LNCaP clone FGC (cell line): ENCODE measurements at regions not wholly inside any gene's neighbourhood (a gene's known extent, or its start where the extent isn't known, plus 50 kb on each side); places are given as distances from the start of the nearest gene placed in this dataset.

ENCODE experiments used
- DNase-seq: peaks from one replicate; pipeline ENCODE4 v3.0.0-alpha.2; 2011; ENCODE audit warnings: low read depth
- H3K4me3 ChIP-seq: 2 replicates; pipeline ENCODE4 v1.5.1; 2011; ENCODE audit warnings: mild to moderate bottlenecking, low read depth, low read length, control low read depth
- CTCF ChIP-seq: IDR thresholded peaks from 2 replicates; pipeline ENCODE4 v1.5.1; 2012; ENCODE audit warnings: mild to moderate bottlenecking; ENCODE audit not compliant: control insufficient read depth, insufficient read depth; ENCODE audit errors: extremely low read depth

DNA sequence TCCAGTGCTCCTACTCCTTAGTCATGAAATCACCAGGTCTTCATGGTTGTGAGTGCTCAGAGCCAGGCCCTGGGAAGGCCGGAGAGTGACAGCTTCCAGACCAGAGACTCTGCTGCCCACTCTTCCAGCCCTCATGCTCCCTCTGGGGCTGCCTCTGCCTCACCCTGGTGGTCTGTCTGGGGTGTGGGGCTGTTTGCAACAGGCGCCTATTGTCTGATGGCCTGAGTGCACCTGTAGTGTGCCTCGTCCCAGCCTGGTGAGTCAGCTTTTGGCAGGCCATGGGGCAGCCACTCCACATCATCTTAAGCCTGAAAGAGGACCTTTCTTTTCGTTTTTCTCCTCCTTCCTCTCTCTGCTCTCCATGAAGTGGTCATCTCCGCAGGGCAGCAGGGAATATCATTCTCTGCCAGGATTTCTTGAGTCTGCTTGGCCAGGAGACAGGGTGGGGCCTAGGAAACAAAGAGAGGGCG, 173.8 kb downstream of the VEGFA start:
- TF ChIP-seq CTCF, result no peak
- H3K4me3 ChIP-seq, result no peak overlapping the region
- DNase-seq, result no peak

DNA sequence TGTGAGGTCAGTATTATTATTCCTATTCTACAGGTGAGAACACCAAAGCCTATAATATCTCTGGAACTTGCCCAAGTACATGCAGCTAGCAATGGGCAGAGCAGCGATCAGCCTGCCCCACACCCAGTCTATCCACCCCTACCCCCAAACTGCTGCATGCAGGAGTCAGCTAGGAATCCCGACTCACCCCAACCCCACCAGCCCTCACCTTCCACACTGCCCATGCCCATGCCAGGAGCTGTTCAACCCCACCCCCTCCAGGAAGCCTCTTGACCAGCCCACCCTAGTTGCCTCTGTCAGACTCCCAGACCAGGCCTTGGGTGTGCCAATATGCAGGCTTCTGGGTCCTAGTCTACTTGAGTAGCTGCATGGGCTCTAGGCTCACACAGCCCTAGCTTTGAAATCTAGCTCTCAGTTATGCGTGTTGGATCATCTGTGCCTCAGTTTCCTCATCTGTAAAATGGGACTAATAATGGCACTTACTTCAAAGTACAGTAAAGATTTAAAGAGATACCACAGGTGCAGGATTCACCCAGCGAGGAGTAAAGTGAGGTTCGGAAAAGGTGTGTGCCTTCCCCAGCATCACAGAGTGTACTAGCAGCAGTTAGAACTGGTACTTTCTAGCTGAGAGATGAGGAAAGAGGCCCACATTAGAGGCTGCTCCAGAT, 173.2 kb downstream of the VEGFA start:
- no peak overlapping the region for H3K4me3 ChIP-seq
- TF ChIP-seq CTCF, result no peak
- DNase-seq, result no peak

GRCh38 chr6:43942616-43943015, 172.6 kb downstream of the VEGFA start:
- no peak for DNase-seq
- TF ChIP-seq CTCF, result no peak
- no peak overlapping the region for H3K4me3 ChIP-seq

DNA sequence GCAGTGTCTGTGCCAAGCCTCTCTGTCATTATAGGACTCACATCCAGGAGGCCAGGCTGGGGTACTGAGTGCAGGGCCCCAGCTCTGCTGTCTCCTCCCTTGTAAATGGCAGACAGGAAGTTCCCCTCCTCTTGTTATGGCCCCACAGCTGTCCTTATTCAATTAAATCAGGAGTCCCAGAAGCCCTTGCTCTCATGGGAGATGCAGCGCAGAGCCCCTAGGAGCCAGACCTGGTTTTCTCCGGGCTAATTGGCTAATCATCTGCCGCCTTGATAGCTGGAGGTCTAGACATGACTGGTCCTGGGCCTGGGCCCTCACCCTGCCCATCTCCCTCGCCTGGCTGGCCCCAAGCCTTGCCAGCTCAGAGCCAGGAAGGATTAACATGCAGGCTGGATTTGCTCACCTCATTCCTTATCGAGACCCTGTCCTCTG, 172.0 kb downstream of the VEGFA start:
- no peak overlapping the region for H3K4me3 ChIP-seq
- no peak for TF ChIP-seq CTCF
- DNase-seq, result no peak

GRCh38 chr6:43941174-43941573, 171.2 kb downstream of the VEGFA start:
- no peak for TF ChIP-seq CTCF
- DNase-seq, result no peak
- H3K4me3 ChIP-seq, result no peak overlapping the region

GRCh38 chr6:43940393-43941087, 170.5 kb downstream of the VEGFA start:
- no peak for TF ChIP-seq CTCF

DNA sequence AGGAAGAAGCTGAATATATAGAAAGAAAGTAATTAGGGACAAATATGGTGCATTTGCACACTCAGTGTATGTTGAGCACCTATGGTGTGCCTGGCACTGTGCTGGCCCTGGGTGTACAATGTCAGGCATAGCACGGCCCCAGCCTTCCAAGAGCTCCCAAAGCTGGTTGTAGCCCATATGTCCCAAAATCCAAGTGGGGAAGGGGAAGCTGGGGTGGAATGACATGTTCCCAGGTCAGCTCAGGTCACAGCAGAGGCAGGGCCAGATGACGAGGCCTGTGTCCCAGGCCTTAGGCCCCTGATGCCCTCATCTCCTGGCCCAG, 170.0 kb downstream of the VEGFA start:
- no peak for DNase-seq
- H3K4me3 ChIP-seq, result no peak overlapping the region
- TF ChIP-seq CTCF, result no peak

More at GRCh38 chr6:43940393-43941087, 170.5 kb downstream of the VEGFA start:
- no peak overlapping the region for H3K4me3 ChIP-seq
- DNase-seq, result no peak
